Panc1 (cell line): ENCODE measurements at regions not wholly inside any gene's neighbourhood (a gene's known extent, or its start where the extent isn't known, plus 50 kb on each side); places are given as distances from the start of the nearest gene placed in this dataset.

Experiments used
- POLR2AphosphoS5 ChIP-seq: IDR thresholded peaks from 2 replicates; pipeline ENCODE4 v1.6.1; 2012; ENCODE audit warnings: mild to moderate bottlenecking, low read depth, low read length, moderate library complexity
- SIN3A ChIP-seq: IDR thresholded peaks from 2 replicates; pipeline ENCODE4 v1.6.1; 2012; ENCODE audit warnings: low read depth, mild to moderate bottlenecking, low read length, moderate library complexity, borderline replicate concordance; ENCODE audit not compliant: insufficient read depth
- TCF7L2 ChIP-seq: IDR thresholded peaks from 2 replicates; pipeline ENCODE4 v1.6.1; 2011; ENCODE audit warnings: mild to moderate bottlenecking, low read depth, low read length, inconsistent platforms
- TF ChIP-seq, protein P1 (sequence below): fragments of 450-650 bp; IDR thresholded peaks from 2 replicates; pipeline ENCODE4 v1.5.1; 2017; ENCODE audit warnings: mild to moderate bottlenecking
- TF ChIP-seq, protein P2 (sequence below), 2 experiments: IDR thresholded peaks; 2 replicates each; pipeline ENCODE4 v1.6.1; 2011 to 2012; ENCODE audit warnings: low read depth in 2 of 2, control low read depth in 1 of 2, low read length in 1 of 2, mild to moderate bottlenecking in 1 of 2, moderate library complexity in 1 of 2; ENCODE audit not compliant: insufficient read depth in 1 of 2

DNA sequence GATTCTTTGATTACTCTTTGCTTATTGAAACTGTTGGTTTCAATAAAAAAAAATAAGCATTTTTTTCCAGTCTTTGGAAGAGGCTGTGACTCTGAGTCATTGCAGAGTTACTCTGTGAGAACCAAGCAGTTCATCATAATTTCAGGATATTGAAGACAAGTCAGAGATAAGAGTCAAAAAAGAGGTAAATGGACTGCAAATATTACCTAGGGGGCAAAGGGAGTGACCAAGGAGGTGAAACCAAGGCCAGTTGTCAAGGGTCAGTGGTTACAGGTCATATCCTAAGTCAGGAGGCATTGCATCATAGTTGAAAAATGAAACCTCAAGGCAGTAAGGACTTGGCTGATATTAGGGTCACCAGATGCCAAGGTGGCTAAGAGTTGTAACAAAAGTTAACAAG lies 597.1 kb upstream of the USP24 start:
- TF ChIP-seq POLR2AphosphoS5: no peak
- TF ChIP-seq, protein P1, sequence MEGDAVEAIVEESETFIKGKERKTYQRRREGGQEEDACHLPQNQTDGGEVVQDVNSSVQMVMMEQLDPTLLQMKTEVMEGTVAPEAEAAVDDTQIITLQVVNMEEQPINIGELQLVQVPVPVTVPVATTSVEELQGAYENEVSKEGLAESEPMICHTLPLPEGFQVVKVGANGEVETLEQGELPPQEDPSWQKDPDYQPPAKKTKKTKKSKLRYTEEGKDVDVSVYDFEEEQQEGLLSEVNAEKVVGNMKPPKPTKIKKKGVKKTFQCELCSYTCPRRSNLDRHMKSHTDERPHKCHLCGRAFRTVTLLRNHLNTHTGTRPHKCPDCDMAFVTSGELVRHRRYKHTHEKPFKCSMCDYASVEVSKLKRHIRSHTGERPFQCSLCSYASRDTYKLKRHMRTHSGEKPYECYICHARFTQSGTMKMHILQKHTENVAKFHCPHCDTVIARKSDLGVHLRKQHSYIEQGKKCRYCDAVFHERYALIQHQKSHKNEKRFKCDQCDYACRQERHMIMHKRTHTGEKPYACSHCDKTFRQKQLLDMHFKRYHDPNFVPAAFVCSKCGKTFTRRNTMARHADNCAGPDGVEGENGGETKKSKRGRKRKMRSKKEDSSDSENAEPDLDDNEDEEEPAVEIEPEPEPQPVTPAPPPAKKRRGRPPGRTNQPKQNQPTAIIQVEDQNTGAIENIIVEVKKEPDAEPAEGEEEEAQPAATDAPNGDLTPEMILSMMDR: no peak
- TF ChIP-seq, protein P2, sequence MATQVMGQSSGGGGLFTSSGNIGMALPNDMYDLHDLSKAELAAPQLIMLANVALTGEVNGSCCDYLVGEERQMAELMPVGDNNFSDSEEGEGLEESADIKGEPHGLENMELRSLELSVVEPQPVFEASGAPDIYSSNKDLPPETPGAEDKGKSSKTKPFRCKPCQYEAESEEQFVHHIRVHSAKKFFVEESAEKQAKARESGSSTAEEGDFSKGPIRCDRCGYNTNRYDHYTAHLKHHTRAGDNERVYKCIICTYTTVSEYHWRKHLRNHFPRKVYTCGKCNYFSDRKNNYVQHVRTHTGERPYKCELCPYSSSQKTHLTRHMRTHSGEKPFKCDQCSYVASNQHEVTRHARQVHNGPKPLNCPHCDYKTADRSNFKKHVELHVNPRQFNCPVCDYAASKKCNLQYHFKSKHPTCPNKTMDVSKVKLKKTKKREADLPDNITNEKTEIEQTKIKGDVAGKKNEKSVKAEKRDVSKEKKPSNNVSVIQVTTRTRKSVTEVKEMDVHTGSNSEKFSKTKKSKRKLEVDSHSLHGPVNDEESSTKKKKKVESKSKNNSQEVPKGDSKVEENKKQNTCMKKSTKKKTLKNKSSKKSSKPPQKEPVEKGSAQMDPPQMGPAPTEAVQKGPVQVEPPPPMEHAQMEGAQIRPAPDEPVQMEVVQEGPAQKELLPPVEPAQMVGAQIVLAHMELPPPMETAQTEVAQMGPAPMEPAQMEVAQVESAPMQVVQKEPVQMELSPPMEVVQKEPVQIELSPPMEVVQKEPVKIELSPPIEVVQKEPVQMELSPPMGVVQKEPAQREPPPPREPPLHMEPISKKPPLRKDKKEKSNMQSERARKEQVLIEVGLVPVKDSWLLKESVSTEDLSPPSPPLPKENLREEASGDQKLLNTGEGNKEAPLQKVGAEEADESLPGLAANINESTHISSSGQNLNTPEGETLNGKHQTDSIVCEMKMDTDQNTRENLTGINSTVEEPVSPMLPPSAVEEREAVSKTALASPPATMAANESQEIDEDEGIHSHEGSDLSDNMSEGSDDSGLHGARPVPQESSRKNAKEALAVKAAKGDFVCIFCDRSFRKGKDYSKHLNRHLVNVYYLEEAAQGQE (IDR thresholded peaks at IDR 0.05; ENCODE audit: insufficient read depth in 1 of 2, low read depth in 2 of 2, low read length in 1 of 2): no peak
- TF ChIP-seq SIN3A: no peak
- no peak for TF ChIP-seq TCF7L2
